Activated CD4-positive, alpha-beta memory T cell treated with anti-CD3 and anti-CD28 coated beads for 36 hours (primary cell): ENCODE measurements at regions not wholly inside any gene's neighbourhood (a gene's known extent, or its start where the extent isn't known, plus 50 kb on each side); places are given as distances from the start of the nearest gene placed in this dataset.
"Not testable (repeated sequence)": the region's sequence is repeated elsewhere in the genome, so short reads cannot be mapped to it uniquely, and the experiment has no call there.

Experiments
- CTCF ChIA-PET: fragments of 350-600 bp; sonication (Branson Sonifier 250); formaldehyde crosslinking; loops from one replicate; lab custom pipeline; 2021; ENCODE audit warnings: antibody characterized with exemption, inconsistent platforms; lab: Charles Lee
- POLR2A ChIA-PET: fragments of 350-600 bp; sonication (Branson Sonifier 250); formaldehyde crosslinking; loops from one replicate; lab custom pipeline; 2021; ENCODE audit warnings: antibody characterized with exemption; lab: Charles Lee
- DNase-seq: peaks from one replicate; pipeline ENCODE4 v3.0.0-alpha.2; 2020
- H3K27ac Mint-ChIP-seq: one replicate; pipeline ENCODE4 v1.8.0; 2021; ENCODE audit warnings: mixed read lengths
- H3K27me3 Mint-ChIP-seq: one replicate; pipeline ENCODE4 v1.8.0; 2021; ENCODE audit warnings: mixed read lengths
- H3K36me3 Mint-ChIP-seq: one replicate; pipeline ENCODE4 v1.8.0; 2021; ENCODE audit warnings: mixed read lengths
- H3K4me1 Mint-ChIP-seq: one replicate; pipeline ENCODE4 v1.8.0; 2021; ENCODE audit warnings: low read depth, mixed read lengths
- H3K4me3 Mint-ChIP-seq: one replicate; pipeline ENCODE4 v1.8.0; 2021; ENCODE audit warnings: mild to moderate bottlenecking, mixed read lengths
- H3K9me3 Mint-ChIP-seq: one replicate; pipeline ENCODE4 v1.8.0; 2021; ENCODE audit warnings: mixed read lengths
- intact Hi-C: fragments of 100-400 bp; cut with micrococcal nuclease; formaldehyde crosslinking; loops from one replicate; pipeline ENCODE4 v1.15.1; 2023

DNA sequence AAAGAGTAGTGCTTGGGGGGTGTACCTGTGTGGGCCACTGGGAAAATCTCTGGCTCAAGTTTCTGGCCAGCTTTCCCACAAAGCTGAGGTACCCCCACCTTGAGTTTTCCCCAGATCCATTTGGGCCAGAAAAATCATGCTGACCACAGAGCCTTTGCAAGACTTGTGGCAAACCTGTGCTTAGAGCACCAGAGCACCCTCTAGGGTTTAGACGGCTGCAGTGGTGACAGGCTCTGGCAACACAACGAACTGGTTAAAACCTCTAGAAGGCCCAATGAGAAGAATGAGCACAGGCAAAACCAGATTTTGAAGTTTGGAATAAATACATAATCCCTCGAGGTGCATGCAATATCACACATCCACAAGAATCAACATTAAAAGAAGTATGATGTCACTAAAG, 290.7 kb upstream of the FOLH1 start:
- Mint-ChIP-seq H3K4me1 (no peaks in the 10 kb centered on the region), H3K27me3 (no peaks in the 10 kb centered on the region), H3K27ac (no peak overlapping the region), H3K9me3 (peaks cover 4% of the 10 kb centered on the region), H3K4me3 (no peak overlapping the region), H3K36me3 (no peaks in the 10 kb centered on the region)
- intact Hi-C loops: no loop called here
- ChIA-PET CTCF (no interaction called here), POLR2A (no interaction called here)
- DNase-seq: no peak

GRCh38 chr11:49505231-49505630, 296.8 kb upstream of the FOLH1 start:
- ChIA-PET POLR2A (no interaction called here), CTCF (no interaction called here)
- Mint-ChIP-seq H3K4me1 (no peaks in the 10 kb centered on the region), H3K9me3 (peaks cover 4% of the 10 kb centered on the region), H3K27me3 (no peaks in the 10 kb centered on the region), H3K4me3 (no peak overlapping the region), H3K27ac (no peak overlapping the region), H3K36me3 (no peaks in the 10 kb centered on the region)
- DNase-seq: no peak
- intact Hi-C loops: no loop called here

GRCh38 chr11:49526240-49526829, 317.9 kb upstream of the FOLH1 start:
- H3K9me3 Mint-ChIP-seq, H3K4me3 Mint-ChIP-seq, H3K27me3 Mint-ChIP-seq, H3K36me3 Mint-ChIP-seq, POLR2A ChIA-PET, H3K27ac Mint-ChIP-seq, CTCF ChIA-PET, H3K4me1 Mint-ChIP-seq: not testable (repeated sequence)
- DNase-seq: peak; percentile 9
- intact Hi-C loops: loop anchor here (5.0 kb wide), 1 partner anchor 1219 kb away; the partner anchor contains the start of gene OR4S1

GRCh38 chr11:49533204-49533603, 324.8 kb upstream of the FOLH1 start:
- Mint-ChIP-seq H3K27me3 (no peaks in the 10 kb centered on the region), H3K27ac (no peak overlapping the region), H3K36me3 (no peaks in the 10 kb centered on the region), H3K9me3 (peaks cover 13% of the 10 kb centered on the region), H3K4me3 (no peak overlapping the region), H3K4me1 (no peaks in the 10 kb centered on the region)
- ChIA-PET CTCF (interaction anchor here (1.2 kb wide), 1 partner anchor 1226 kb away, joined by 3 read pairs; no protein-coding TSS in a partner anchor), POLR2A (no interaction called here)
- intact Hi-C loops: no loop called here
- DNase-seq: no peak

DNA sequence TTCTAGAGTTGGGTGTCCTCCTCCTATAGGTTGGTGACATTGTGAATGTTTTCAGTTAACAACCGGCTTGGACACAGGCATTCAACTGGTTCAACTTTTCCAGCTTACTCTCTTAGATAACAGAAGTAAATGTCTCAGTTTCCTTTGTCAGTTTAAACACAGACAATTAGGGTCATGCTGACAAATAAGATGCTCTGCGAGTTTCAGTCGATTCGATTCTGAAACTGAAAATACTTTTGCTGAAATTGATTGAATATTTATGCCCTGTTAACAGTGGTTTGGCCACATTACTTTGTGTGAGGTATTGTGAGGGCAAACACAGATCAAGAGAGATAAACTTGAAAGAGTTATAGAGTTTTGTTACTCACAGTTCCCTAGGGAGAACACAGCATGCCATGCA, 330.5 kb upstream of the FOLH1 start:
- H3K4me1 Mint-ChIP-seq, H3K27me3 Mint-ChIP-seq, H3K4me3 Mint-ChIP-seq, POLR2A ChIA-PET, DNase-seq, H3K27ac Mint-ChIP-seq, CTCF ChIA-PET, intact Hi-C loops, H3K36me3 Mint-ChIP-seq: not testable (repeated sequence)
- peaks cover 12% of the 10 kb centered on the region for H3K9me3 Mint-ChIP-seq

DNA sequence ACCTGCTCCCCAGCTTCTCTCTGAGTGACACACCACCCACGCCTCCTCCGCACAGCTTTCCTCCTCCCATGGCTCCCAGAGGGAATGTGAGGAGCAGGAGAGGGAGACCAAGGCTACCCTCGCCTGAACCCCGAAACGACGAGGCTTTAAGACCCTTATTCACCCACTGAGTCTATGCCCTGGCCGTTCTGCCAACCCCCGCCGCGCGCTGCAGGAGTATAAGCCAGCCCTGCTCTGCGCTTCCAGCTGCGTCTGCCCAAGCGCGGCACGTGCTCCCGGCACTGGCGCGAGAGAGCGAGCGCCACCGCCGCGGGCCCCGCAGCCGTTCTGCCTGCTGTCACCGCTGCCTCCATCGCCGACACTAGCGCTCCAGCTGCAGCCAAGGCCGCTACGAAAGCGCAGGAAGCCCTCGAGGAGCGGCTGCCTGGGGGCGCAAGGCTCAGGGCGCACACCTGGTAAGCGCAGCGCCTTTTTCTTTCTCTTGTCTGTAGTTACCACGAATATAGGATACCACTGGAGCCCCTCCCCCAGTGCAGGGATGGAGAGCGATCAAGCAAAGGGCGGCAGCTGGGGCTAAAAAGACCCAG, 350.0 kb upstream of the FOLH1 start:
- not testable (repeated sequence) for H3K9me3 Mint-ChIP-seq, H3K27ac Mint-ChIP-seq

GRCh38 chr11:49560593-49560992, 352.2 kb upstream of the FOLH1 start:
- CTCF ChIA-PET, H3K4me3 Mint-ChIP-seq, H3K27ac Mint-ChIP-seq, H3K9me3 Mint-ChIP-seq, H3K27me3 Mint-ChIP-seq, H3K4me1 Mint-ChIP-seq, H3K36me3 Mint-ChIP-seq, DNase-seq, intact Hi-C loops, POLR2A ChIA-PET: not testable (repeated sequence)

More for the DNA sequence above, 350.0 kb upstream of the FOLH1 start:
- CTCF ChIA-PET, H3K36me3 Mint-ChIP-seq, POLR2A ChIA-PET, DNase-seq, H3K4me1 Mint-ChIP-seq, H3K4me3 Mint-ChIP-seq, intact Hi-C loops, H3K27me3 Mint-ChIP-seq: not testable (repeated sequence)

DNA sequence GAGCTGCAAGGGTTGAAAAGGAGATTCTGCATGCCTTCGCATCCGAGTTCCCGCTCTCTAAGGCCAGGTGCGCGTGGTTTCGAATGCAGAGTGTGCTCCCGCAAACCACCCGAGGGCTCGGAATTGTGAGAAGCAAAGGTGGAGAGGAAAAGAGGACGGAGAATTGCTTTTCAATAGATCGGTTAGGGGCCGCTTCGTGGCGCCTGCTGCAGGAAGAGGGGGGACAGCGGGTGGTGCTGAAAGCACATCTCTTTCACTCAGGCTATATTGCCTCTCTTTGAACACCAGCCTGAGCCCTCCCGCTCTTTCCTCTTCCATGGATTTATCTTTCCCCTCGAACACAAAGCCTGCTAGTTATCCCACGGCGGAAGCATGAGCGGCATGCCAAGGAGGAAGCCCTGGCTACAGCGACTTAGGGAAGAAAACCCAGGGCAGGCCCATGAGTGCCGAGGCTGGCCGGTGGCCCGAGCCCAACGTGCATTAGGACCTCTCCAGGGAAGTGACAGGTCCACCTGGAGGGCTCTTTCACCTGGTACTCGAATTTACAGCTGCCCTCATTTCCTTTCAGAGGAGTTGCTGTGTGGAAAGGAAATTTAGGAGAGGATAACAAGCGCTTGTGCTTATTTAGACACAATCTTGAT, 353.0 kb upstream of the FOLH1 start:
- POLR2A ChIA-PET, CTCF ChIA-PET, H3K9me3 Mint-ChIP-seq: not testable (repeated sequence)

DNA sequence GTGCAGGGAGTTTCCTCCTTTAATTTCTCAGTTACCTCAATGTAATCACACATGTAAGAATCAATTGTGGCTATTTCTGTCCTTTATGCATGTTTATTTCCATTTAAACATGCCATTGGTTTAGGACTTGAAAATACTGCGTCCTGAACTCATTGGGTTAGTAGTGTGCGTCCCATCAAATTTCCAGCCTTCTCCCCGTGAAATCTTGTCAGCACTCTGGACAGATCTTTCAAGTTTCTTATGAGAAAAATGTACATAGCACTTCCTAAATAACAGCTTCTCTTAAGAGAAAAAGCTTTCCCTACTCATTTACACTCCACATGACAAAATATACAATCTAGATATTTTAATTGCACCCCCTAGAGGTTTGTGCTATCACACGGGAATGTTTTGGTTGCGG, 353.9 kb upstream of the FOLH1 start:
- intact Hi-C loops, H3K4me1 Mint-ChIP-seq, POLR2A ChIA-PET, H3K9me3 Mint-ChIP-seq, H3K27ac Mint-ChIP-seq, H3K36me3 Mint-ChIP-seq, CTCF ChIA-PET, H3K4me3 Mint-ChIP-seq, DNase-seq, H3K27me3 Mint-ChIP-seq: not testable (repeated sequence)

More for the DNA sequence above, 353.0 kb upstream of the FOLH1 start:
- DNase-seq, H3K27me3 Mint-ChIP-seq, H3K36me3 Mint-ChIP-seq, H3K4me1 Mint-ChIP-seq, H3K27ac Mint-ChIP-seq, intact Hi-C loops, H3K4me3 Mint-ChIP-seq: not testable (repeated sequence)

GRCh38 chr11:49579492-49579891, 371.1 kb upstream of the FOLH1 start:
- H3K9me3 Mint-ChIP-seq, H3K27me3 Mint-ChIP-seq, intact Hi-C loops, H3K4me1 Mint-ChIP-seq, H3K36me3 Mint-ChIP-seq, H3K4me3 Mint-ChIP-seq, POLR2A ChIA-PET, H3K27ac Mint-ChIP-seq, DNase-seq, CTCF ChIA-PET: not testable (repeated sequence)

- H3K9me3 Mint-ChIP-seq, H3K36me3 Mint-ChIP-seq, H3K4me3 Mint-ChIP-seq, H3K4me1 Mint-ChIP-seq, CTCF ChIA-PET, H3K27ac Mint-ChIP-seq, H3K27me3 Mint-ChIP-seq, DNase-seq, intact Hi-C loops, POLR2A ChIA-PET: not testable (repeated sequence)
Measured at GRCh38 chr11:49585495-49585894, 366.7 kb upstream of the OR4C13 start.

DNA sequence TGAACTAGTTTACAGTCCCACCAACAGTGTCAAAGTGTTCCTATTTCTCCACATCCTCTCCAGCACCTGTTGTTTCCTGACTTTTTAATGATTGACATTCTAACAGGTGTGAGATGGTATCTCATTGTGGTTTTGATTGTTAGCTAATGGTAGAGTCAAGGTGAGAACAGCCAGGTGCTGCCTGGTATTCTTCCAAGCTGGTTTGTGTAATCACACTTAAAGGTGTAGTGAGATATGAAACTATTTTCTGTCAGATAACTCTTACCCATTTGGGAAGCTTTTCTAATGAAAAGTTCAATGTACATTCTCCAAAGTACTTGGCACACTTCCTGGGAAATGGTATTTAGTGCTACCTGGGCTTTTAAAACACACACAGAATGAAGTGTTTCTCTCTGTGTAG, 343.3 kb upstream of the OR4C13 start:
- H3K9me3 Mint-ChIP-seq, H3K27ac Mint-ChIP-seq, POLR2A ChIA-PET, H3K4me3 Mint-ChIP-seq, H3K27me3 Mint-ChIP-seq, CTCF ChIA-PET, H3K4me1 Mint-ChIP-seq, DNase-seq, intact Hi-C loops, H3K36me3 Mint-ChIP-seq: not testable (repeated sequence)

DNA sequence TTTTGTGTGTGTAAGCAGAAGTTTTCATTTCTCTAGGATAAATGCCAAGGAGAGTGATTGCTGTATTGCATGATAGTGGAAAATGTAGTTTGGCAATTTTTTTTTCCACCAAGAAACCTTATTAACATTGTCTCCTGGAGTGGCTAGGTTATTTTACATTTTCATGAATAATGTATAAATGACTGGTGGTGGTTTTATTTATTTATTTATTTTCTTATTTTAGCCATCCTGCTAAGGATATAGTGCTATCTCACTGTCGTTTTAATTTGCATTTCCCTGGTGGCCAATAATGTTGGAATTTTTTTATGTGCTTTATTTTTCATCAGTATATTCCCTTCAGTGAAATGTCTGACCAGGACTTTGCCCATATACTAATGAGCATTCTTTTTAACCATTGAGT, 328.3 kb upstream of the OR4C13 start:
- H3K36me3 Mint-ChIP-seq, POLR2A ChIA-PET, H3K4me3 Mint-ChIP-seq, intact Hi-C loops, DNase-seq, H3K27me3 Mint-ChIP-seq, H3K27ac Mint-ChIP-seq, H3K4me1 Mint-ChIP-seq, CTCF ChIA-PET, H3K9me3 Mint-ChIP-seq: not testable (repeated sequence)
